WTC11 (cell line): ENCODE measurements at regions not wholly inside any gene's neighbourhood (a gene's known extent, or its start where the extent isn't known, plus 50 kb on each side); places are given as distances from the start of the nearest gene placed in this dataset.

Source experiments
- ATAC-seq: fragments of 200-7000 bp; cut with Tn5 transposase; 2 replicates; pipeline ENCODE4 v1.10.0; 2021; ENCODE audit warnings: mild to moderate bottlenecking, moderate library complexity
- CTCF ChIA-PET: fragments of 300-600 bp; sonication (Branson Sonifier 250); formaldehyde crosslinking; loops from one replicate; lab custom pipeline; 2021; ENCODE audit warnings: antibody characterized with exemption; lab: Charles Lee
- POLR2A ChIA-PET: fragments of 350-600 bp; sonication (Branson Sonifier 250); formaldehyde crosslinking; loops from one replicate; lab custom pipeline; 2021; ENCODE audit warnings: antibody characterized with exemption; lab: Charles Lee
- DNase-seq: peaks from one replicate; pipeline ENCODE4 v3.0.0; 2021; ENCODE audit warnings: low spot score
- H3K27ac Mint-ChIP-seq: 2 replicates; pipeline ENCODE4 v1.8.0; 2021; ENCODE audit warnings: mixed read lengths
- H3K27me3 Mint-ChIP-seq: 2 replicates; pipeline ENCODE4 v1.8.0; 2021; ENCODE audit warnings: low read depth, mild to moderate bottlenecking, moderate library complexity, mixed read lengths
- H3K36me3 Mint-ChIP-seq: 2 replicates; pipeline ENCODE4 v1.8.0; 2021; ENCODE audit warnings: mixed read lengths
- H3K4me1 Mint-ChIP-seq: 2 replicates; pipeline ENCODE4 v1.8.0; 2022; ENCODE audit warnings: mixed read lengths
- H3K4me3 Mint-ChIP-seq: 2 replicates; pipeline ENCODE4 v1.8.0; 2021; ENCODE audit warnings: mild to moderate bottlenecking, moderate library complexity, mixed read lengths
- H3K9me3 Mint-ChIP-seq: 2 replicates; pipeline ENCODE4 v1.8.0; 2021; ENCODE audit warnings: mixed read lengths
- FOXK1 ChIP-seq: sonication (generic); formaldehyde crosslinking; IDR thresholded peaks from 2 replicates; pipeline ENCODE4 v1.8.0; 2022; ENCODE audit warnings: mild to moderate bottlenecking, moderate library complexity, missing genetic modification reagents
- FOXP4 ChIP-seq: sonication (generic); formaldehyde crosslinking; IDR thresholded peaks from 2 replicates; pipeline ENCODE4 v1.8.0; 2022; ENCODE audit warnings: mild to moderate bottlenecking, missing genetic modification reagents
- GRHL2 ChIP-seq: fragments of 250-450 bp; sonication (Bioruptor Pico); IDR thresholded peaks from 2 replicates; pipeline ENCODE4 v1.8.0; 2022; ENCODE audit warnings: mild to moderate bottlenecking, moderate library complexity; ENCODE audit not compliant: insufficient replicate concordance, severe bottlenecking
- OVOL2 ChIP-seq: fragments of 250-450 bp; sonication (Bioruptor Pico); IDR thresholded peaks from 2 replicates; pipeline ENCODE4 v1.9.0; 2021; ENCODE audit warnings: mild to moderate bottlenecking, borderline replicate concordance
- RELA ChIP-seq: sonication (generic); formaldehyde crosslinking; IDR thresholded peaks from 2 replicates; pipeline ENCODE4 v1.8.1; 2022; ENCODE audit warnings: missing genetic modification reagents, mild to moderate bottlenecking, borderline replicate concordance
- TP53 ChIP-seq: sonication (generic); formaldehyde crosslinking; IDR thresholded peaks from 2 replicates; pipeline ENCODE4 v1.8.1; 2023; ENCODE audit warnings: mild to moderate bottlenecking, missing genetic modification reagents
- USF2 ChIP-seq: sonication (generic); formaldehyde crosslinking; IDR thresholded peaks from 2 replicates; pipeline ENCODE4 v1.8.1; 2023; ENCODE audit warnings: mild to moderate bottlenecking, missing genetic modification reagents, moderate library complexity
- ZBTB21 ChIP-seq: sonication (generic); formaldehyde crosslinking; IDR thresholded peaks from 2 replicates; pipeline ENCODE4 v1.8.1; 2023; ENCODE audit warnings: mild to moderate bottlenecking, missing genetic modification reagents, borderline replicate concordance
- ZMAT4 ChIP-seq: fragments of 250-450 bp; sonication (Bioruptor Pico); IDR thresholded peaks from 2 replicates; pipeline ENCODE4 v1.9.0; 2021; ENCODE audit warnings: mild to moderate bottlenecking
- ZNF138 ChIP-seq: sonication (generic); formaldehyde crosslinking; conservative IDR thresholded peaks from 2 replicates; pipeline ENCODE4 v1.8.1; 2022; ENCODE audit warnings: mild to moderate bottlenecking, moderate library complexity, missing genetic modification reagents
- ZNF396 ChIP-seq: fragments of 250-450 bp; sonication (Bioruptor Pico); IDR thresholded peaks from 2 replicates; pipeline ENCODE4 v1.8.0; 2021; ENCODE audit warnings: mild to moderate bottlenecking, moderate library complexity, borderline replicate concordance
- ZNF532 ChIP-seq: fragments of 250-450 bp; sonication (Bioruptor Pico); IDR thresholded peaks from 2 replicates; pipeline ENCODE4 v1.9.0; 2021; ENCODE audit warnings: mild to moderate bottlenecking, borderline replicate concordance
- TF ChIP-seq, protein P1 (sequence below): sonication (generic); formaldehyde crosslinking; IDR thresholded peaks from 2 replicates; pipeline ENCODE4 v1.8.0; 2023; ENCODE audit warnings: missing genetic modification reagents, mild to moderate bottlenecking, borderline replicate concordance
- TF ChIP-seq, protein P2 (sequence below): sonication (generic); formaldehyde crosslinking; IDR thresholded peaks from 2 replicates; pipeline ENCODE4 v1.8.1; 2022; ENCODE audit warnings: mild to moderate bottlenecking, missing genetic modification reagents, moderate library complexity, borderline replicate concordance
- TF ChIP-seq, protein P3 (sequence below): sonication (generic); formaldehyde crosslinking; IDR thresholded peaks from 2 replicates; pipeline ENCODE4 v1.8.0; 2023; ENCODE audit warnings: mild to moderate bottlenecking, missing genetic modification reagents
- TF ChIP-seq, protein P4 (sequence below): sonication (generic); formaldehyde crosslinking; IDR thresholded peaks from 2 replicates; pipeline ENCODE4 v1.8.1; 2023; ENCODE audit warnings: mild to moderate bottlenecking, missing genetic modification reagents

DNA sequence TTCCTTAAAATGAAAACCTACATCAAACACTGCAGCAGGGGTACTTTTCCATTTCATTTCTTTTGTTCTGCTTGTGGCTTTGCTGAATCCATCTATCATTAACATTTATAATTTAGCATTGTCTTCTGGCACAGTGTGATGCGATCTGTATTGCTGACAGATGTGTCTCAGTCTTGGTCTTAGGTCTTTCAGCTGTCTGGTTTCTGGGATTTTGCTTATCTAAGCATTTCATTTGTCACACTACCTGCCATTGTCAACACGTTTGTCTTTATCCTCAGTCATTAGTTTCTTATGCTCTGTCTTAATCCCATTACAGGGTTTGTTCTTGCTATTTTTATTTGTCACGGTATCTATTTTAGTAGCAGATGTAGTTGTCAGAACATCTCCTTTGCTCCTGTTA, 303.1 kb downstream of the IZUMO3 start (continued):
- TF ChIP-seq, protein P1, sequence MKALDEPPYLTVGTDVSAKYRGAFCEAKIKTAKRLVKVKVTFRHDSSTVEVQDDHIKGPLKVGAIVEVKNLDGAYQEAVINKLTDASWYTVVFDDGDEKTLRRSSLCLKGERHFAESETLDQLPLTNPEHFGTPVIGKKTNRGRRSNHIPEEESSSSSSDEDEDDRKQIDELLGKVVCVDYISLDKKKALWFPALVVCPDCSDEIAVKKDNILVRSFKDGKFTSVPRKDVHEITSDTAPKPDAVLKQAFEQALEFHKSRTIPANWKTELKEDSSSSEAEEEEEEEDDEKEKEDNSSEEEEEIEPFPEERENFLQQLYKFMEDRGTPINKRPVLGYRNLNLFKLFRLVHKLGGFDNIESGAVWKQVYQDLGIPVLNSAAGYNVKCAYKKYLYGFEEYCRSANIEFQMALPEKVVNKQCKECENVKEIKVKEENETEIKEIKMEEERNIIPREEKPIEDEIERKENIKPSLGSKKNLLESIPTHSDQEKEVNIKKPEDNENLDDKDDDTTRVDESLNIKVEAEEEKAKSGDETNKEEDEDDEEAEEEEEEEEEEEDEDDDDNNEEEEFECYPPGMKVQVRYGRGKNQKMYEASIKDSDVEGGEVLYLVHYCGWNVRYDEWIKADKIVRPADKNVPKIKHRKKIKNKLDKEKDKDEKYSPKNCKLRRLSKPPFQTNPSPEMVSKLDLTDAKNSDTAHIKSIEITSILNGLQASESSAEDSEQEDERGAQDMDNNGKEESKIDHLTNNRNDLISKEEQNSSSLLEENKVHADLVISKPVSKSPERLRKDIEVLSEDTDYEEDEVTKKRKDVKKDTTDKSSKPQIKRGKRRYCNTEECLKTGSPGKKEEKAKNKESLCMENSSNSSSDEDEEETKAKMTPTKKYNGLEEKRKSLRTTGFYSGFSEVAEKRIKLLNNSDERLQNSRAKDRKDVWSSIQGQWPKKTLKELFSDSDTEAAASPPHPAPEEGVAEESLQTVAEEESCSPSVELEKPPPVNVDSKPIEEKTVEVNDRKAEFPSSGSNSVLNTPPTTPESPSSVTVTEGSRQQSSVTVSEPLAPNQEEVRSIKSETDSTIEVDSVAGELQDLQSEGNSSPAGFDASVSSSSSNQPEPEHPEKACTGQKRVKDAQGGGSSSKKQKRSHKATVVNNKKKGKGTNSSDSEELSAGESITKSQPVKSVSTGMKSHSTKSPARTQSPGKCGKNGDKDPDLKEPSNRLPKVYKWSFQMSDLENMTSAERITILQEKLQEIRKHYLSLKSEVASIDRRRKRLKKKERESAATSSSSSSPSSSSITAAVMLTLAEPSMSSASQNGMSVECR = no peak
- TF ChIP-seq ZMAT4 (CRISPR knock-in tag) (no peak), OVOL2 (no peak)
- TF ChIP-seq, protein P2, sequence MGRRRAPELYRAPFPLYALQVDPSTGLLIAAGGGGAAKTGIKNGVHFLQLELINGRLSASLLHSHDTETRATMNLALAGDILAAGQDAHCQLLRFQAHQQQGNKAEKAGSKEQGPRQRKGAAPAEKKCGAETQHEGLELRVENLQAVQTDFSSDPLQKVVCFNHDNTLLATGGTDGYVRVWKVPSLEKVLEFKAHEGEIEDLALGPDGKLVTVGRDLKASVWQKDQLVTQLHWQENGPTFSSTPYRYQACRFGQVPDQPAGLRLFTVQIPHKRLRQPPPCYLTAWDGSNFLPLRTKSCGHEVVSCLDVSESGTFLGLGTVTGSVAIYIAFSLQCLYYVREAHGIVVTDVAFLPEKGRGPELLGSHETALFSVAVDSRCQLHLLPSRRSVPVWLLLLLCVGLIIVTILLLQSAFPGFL = no peak

GRCh38 chr9:24218656-24219055, 327.0 kb downstream of the IZUMO3 start:
- no peak overlapping the region for H3K27ac Mint-ChIP-seq
- no peaks in the 10 kb centered on the region for H3K4me1 Mint-ChIP-seq
- POLR2A ChIA-PET = no interaction called here
- ATAC-seq = no peak
- no peak for DNase-seq
- no peaks in the 10 kb centered on the region for H3K27me3 Mint-ChIP-seq
- H3K4me3 Mint-ChIP-seq = no peak overlapping the region
- H3K36me3 Mint-ChIP-seq = no peaks in the 10 kb centered on the region
- CTCF ChIA-PET = no interaction called here
- no peaks in the 10 kb centered on the region for H3K9me3 Mint-ChIP-seq
- TF ChIP-seq GRHL2 = no peak
- TF ChIP-seq FOXP4 (CRISPR knock-in tag) = no peak
- no peak for TF ChIP-seq RELA (CRISPR knock-in tag)
- TF ChIP-seq ZNF138 = no peak
- TF ChIP-seq ZNF532 (CRISPR knock-in tag) = no peak
- no peak for TF ChIP-seq ZBTB21 (CRISPR knock-in tag)
- TF ChIP-seq, protein P3, sequence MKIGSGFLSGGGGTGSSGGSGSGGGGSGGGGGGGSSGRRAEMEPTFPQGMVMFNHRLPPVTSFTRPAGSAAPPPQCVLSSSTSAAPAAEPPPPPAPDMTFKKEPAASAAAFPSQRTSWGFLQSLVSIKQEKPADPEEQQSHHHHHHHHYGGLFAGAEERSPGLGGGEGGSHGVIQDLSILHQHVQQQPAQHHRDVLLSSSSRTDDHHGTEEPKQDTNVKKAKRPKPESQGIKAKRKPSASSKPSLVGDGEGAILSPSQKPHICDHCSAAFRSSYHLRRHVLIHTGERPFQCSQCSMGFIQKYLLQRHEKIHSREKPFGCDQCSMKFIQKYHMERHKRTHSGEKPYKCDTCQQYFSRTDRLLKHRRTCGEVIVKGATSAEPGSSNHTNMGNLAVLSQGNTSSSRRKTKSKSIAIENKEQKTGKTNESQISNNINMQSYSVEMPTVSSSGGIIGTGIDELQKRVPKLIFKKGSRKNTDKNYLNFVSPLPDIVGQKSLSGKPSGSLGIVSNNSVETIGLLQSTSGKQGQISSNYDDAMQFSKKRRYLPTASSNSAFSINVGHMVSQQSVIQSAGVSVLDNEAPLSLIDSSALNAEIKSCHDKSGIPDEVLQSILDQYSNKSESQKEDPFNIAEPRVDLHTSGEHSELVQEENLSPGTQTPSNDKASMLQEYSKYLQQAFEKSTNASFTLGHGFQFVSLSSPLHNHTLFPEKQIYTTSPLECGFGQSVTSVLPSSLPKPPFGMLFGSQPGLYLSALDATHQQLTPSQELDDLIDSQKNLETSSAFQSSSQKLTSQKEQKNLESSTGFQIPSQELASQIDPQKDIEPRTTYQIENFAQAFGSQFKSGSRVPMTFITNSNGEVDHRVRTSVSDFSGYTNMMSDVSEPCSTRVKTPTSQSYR = no peak
- TF ChIP-seq FOXK1 (CRISPR knock-in tag) = no peak
- TF ChIP-seq TP53 (CRISPR knock-in tag) = no peak
- TF ChIP-seq, protein P4, sequence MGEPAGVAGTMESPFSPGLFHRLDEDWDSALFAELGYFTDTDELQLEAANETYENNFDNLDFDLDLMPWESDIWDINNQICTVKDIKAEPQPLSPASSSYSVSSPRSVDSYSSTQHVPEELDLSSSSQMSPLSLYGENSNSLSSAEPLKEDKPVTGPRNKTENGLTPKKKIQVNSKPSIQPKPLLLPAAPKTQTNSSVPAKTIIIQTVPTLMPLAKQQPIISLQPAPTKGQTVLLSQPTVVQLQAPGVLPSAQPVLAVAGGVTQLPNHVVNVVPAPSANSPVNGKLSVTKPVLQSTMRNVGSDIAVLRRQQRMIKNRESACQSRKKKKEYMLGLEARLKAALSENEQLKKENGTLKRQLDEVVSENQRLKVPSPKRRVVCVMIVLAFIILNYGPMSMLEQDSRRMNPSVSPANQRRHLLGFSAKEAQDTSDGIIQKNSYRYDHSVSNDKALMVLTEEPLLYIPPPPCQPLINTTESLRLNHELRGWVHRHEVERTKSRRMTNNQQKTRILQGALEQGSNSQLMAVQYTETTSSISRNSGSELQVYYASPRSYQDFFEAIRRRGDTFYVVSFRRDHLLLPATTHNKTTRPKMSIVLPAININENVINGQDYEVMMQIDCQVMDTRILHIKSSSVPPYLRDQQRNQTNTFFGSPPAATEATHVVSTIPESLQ (CRISPR knock-in tag) = no peak
- TF ChIP-seq USF2 = no peak
- no peak for TF ChIP-seq ZNF396 (CRISPR knock-in tag)
